Loucy (cell line): ENCODE measurements at regions not wholly inside any gene's neighbourhood (a gene's known extent, or its start where the extent isn't known, plus 50 kb on each side); places are given as distances from the start of the nearest gene placed in this dataset.

Source experiments
- H2AFZ ChIP-seq: fragments of 200-600 bp; sonication (generic); 2 replicates; pipeline ENCODE4 v1.6.0; 2016; ENCODE audit warnings: antibody characterized with exemption, mild to moderate bottlenecking, low read length, moderate library complexity
- H3F3A ChIP-seq: fragments of 200-600 bp; 2 replicates; pipeline ENCODE4 v1.6.0; 2016; ENCODE audit warnings: antibody characterized with exemption, low read depth, mild to moderate bottlenecking
- H3K27me3 ChIP-seq: fragments of 200-600 bp; sonication (generic); 2 replicates; pipeline ENCODE4 v1.6.1; 2014; ENCODE audit warnings: low read length, mild to moderate bottlenecking; ENCODE audit not compliant: insufficient read depth, poor library complexity, severe bottlenecking
- H3K36me3 ChIP-seq: fragments of 200-600 bp; sonication (generic); 2 replicates; pipeline ENCODE4 v1.6.1; 2016; ENCODE audit warnings: low read length; ENCODE audit not compliant: insufficient read depth
- H3K4me1 ChIP-seq: fragments of 200-600 bp; sonication (generic); 2 replicates; pipeline ENCODE4 v1.5.1; 2014; ENCODE audit warnings: low read length, mild to moderate bottlenecking; ENCODE audit not compliant: insufficient read depth, poor library complexity, severe bottlenecking
- H3K4me2 ChIP-seq: fragments of 200-600 bp; sonication (generic); 2 replicates; pipeline ENCODE4 v1.6.0; 2014; ENCODE audit warnings: antibody characterized with exemption, low read length, low read depth, mild to moderate bottlenecking; ENCODE audit not compliant: poor library complexity, severe bottlenecking
- H3K4me3 ChIP-seq: fragments of 200-600 bp; sonication (generic); 2 replicates; pipeline ENCODE4 v1.5.1; 2014; ENCODE audit warnings: low read length, mild to moderate bottlenecking, mixed read lengths; ENCODE audit not compliant: poor library complexity, severe bottlenecking
- H3K79me2 ChIP-seq: fragments of 200-600 bp; sonication (generic); 2 replicates; pipeline ENCODE4 v1.6.1; 2014; ENCODE audit warnings: low read length; ENCODE audit not compliant: insufficient read depth
- H3K9ac ChIP-seq: fragments of 200-600 bp; sonication (generic); 2 replicates; pipeline ENCODE4 v1.6.0; 2014; ENCODE audit warnings: mild to moderate bottlenecking, low read depth, low read length, moderate library complexity; ENCODE audit not compliant: poor library complexity, severe bottlenecking
- H3K9me2 ChIP-seq: fragments of 200-600 bp; sonication (generic); replicated peaks from 2 replicates; pipeline ENCODE4 v1.6.1; 2016; ENCODE audit warnings: low read depth, low read length, mixed read lengths
- H3K9me3 ChIP-seq: fragments of 200-600 bp; sonication (generic); 2 replicates; pipeline ENCODE4 v1.6.1; 2014; ENCODE audit warnings: mild to moderate bottlenecking, antibody characterized with exemption, low read length, low read depth; ENCODE audit not compliant: insufficient read depth
- H4K20me1 ChIP-seq: fragments of 200-600 bp; sonication (generic); 2 replicates; pipeline ENCODE4 v1.6.0; 2014; ENCODE audit warnings: antibody characterized with exemption, low read length, mild to moderate bottlenecking; ENCODE audit not compliant: insufficient read depth, poor library complexity, severe bottlenecking
- EZH2phosphoT487 ChIP-seq: fragments of 200-600 bp; IDR thresholded peaks from 2 replicates; pipeline ENCODE4 v1.6.1; 2018; ENCODE audit warnings: antibody characterized with exemption, mild to moderate bottlenecking, moderate library complexity, borderline replicate concordance
- TF ChIP-seq, protein P1 (sequence below): fragments of 200-600 bp; sonication (generic); conservative IDR thresholded peaks from 2 replicates; pipeline ENCODE4 v1.5.1; 2014; ENCODE audit warnings: mild to moderate bottlenecking, antibody characterized with exemption, low read length

DNA sequence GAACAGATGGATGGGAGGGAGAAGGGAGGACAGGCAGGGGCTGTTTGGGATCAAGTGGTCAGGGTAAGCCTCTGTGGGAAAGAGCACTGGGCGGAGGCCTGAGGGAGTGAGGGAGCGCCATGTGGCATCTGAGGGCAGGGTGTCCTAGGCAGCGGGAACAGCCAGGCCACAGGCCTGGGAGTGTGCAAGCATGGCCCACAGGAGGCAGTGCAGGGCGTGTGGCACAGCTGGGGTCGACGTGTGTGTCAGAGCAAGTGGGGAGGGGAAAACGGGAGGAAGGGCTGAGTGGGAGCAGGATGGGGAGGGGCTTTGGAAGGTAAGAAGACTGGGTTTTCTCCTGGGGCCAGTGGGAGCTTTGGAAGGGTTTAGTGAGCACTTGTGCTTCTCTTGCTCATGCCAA is 143.4 kb downstream of the SYF2 start:
- no peak overlapping the region for H3K4me3 ChIP-seq
- no peaks in the 10 kb centered on the region for H4K20me1 ChIP-seq
- H3F3A ChIP-seq, result no peaks in the 10 kb centered on the region
- no peak for TF ChIP-seq EZH2phosphoT487
- TF ChIP-seq, protein P1, sequence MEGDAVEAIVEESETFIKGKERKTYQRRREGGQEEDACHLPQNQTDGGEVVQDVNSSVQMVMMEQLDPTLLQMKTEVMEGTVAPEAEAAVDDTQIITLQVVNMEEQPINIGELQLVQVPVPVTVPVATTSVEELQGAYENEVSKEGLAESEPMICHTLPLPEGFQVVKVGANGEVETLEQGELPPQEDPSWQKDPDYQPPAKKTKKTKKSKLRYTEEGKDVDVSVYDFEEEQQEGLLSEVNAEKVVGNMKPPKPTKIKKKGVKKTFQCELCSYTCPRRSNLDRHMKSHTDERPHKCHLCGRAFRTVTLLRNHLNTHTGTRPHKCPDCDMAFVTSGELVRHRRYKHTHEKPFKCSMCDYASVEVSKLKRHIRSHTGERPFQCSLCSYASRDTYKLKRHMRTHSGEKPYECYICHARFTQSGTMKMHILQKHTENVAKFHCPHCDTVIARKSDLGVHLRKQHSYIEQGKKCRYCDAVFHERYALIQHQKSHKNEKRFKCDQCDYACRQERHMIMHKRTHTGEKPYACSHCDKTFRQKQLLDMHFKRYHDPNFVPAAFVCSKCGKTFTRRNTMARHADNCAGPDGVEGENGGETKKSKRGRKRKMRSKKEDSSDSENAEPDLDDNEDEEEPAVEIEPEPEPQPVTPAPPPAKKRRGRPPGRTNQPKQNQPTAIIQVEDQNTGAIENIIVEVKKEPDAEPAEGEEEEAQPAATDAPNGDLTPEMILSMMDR, result no peak
- no peak overlapping the region for H3K9ac ChIP-seq
- no peaks in the 10 kb centered on the region for H3K79me2 ChIP-seq
- no peaks in the 10 kb centered on the region for H3K9me2 ChIP-seq
- no peaks in the 10 kb centered on the region for H3K27me3 ChIP-seq
- no peak overlapping the region for H2AFZ ChIP-seq
- H3K36me3 ChIP-seq, result no peaks in the 10 kb centered on the region
- H3K9me3 ChIP-seq, result no peaks in the 10 kb centered on the region
- H3K4me1 ChIP-seq, result peaks cover 15% of the 10 kb centered on the region
- H3K4me2 ChIP-seq, result no peak overlapping the region

DNA sequence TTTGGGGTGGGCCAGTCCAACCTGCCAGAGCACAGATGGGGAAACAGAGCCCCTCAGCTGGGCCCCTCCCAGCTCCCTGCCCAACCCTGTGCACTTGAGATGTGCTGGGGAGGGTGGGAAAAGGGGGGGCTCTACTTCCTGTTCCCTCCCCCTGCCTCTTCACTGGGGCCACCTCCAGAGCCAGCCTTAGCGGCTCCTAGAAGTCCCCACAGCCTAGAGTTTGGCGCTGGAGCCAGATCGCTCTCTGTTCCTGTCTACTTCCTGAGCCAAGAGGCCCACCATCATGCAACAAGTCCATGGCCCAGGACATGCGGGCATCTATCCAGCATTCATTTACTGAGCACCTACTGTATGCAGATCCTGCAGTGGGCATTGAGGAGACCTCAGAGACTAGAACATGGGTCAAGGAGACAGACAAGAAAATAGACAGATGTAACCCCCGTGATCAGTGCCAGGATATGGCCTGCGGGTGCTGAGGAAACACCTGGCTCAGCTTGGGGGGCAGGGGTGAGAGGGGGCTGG is 144.1 kb downstream of the SYF2 start:
- no peak overlapping the region for H3K4me3 ChIP-seq
- TF ChIP-seq, protein P1, result no peak
- no peak for TF ChIP-seq EZH2phosphoT487
- no peaks in the 10 kb centered on the region for H3K9me3 ChIP-seq
- H3K9me2 ChIP-seq, result no peaks in the 10 kb centered on the region
- H4K20me1 ChIP-seq, result no peaks in the 10 kb centered on the region
- H2AFZ ChIP-seq, result no peak overlapping the region
- H3K79me2 ChIP-seq, result no peaks in the 10 kb centered on the region
- no peaks in the 10 kb centered on the region for H3K27me3 ChIP-seq
- peaks cover 15% of the 10 kb centered on the region for H3K4me1 ChIP-seq
- H3F3A ChIP-seq, result no peaks in the 10 kb centered on the region
- peak overlapping the region; percentile 43 for H3K4me2 ChIP-seq
- no peaks in the 10 kb centered on the region for H3K36me3 ChIP-seq
- no peak overlapping the region for H3K9ac ChIP-seq

DNA sequence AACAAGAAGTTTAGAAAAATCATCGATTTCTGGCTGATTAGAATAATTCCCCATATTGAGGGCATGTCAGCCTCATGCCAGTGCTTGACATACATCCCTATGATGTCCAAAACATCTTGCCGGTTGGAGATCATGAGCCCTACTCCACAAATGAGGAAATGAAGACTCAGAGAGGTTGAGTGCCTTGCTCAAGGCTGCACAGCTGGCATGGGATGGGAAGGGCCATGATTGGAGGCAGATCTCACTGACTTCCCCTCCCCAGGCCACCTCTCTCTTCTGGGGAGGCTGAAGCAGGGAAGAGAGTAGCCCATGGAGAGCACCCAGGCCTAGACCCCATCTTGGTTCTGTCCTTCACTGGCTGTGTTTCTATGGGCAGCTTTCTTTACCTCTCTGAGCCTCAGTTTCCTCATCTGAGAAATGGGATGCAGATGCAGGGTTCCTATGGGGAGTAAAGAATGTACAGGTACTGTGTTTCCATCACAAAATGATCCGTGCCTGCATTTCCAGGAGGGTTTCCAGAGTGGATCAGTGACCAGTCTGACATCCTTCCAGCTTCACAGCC is 145.7 kb downstream of the SYF2 start:
- H3K27me3 ChIP-seq, result no peaks in the 10 kb centered on the region
- H3K4me3 ChIP-seq, result no peak overlapping the region
- TF ChIP-seq, protein P1, result no peak
- TF ChIP-seq EZH2phosphoT487, result no peak
- H3K9me2 ChIP-seq, result no peaks in the 10 kb centered on the region
- H3K36me3 ChIP-seq, result no peaks in the 10 kb centered on the region
- no peaks in the 10 kb centered on the region for H3F3A ChIP-seq
- no peak overlapping the region for H2AFZ ChIP-seq
- no peak overlapping the region for H3K4me2 ChIP-seq
- no peaks in the 10 kb centered on the region for H4K20me1 ChIP-seq
- no peaks in the 10 kb centered on the region for H3K79me2 ChIP-seq
- no peak overlapping the region for H3K9ac ChIP-seq
- no peaks in the 10 kb centered on the region for H3K9me3 ChIP-seq
- peaks cover 15% of the 10 kb centered on the region for H3K4me1 ChIP-seq
